HUES6 (cell line): ENCODE measurements at regions not wholly inside any gene's neighbourhood (a gene's known extent, or its start where the extent isn't known, plus 50 kb on each side); places are given as distances from the start of the nearest gene placed in this dataset.

Experiments
- H3K27ac ChIP-seq: 2 replicates; pipeline ENCODE4 v1.7.0; 2013; ENCODE audit warnings: low read depth, mild to moderate bottlenecking, low read length, inconsistent platforms
- H3K27me3 ChIP-seq: 2 replicates; pipeline ENCODE4 v1.6.1; 2013; ENCODE audit warnings: low read length; ENCODE audit not compliant: control insufficient read depth, insufficient read depth
- H3K36me3 ChIP-seq: 2 replicates; pipeline ENCODE4 v1.6.1; 2013; ENCODE audit warnings: low read length; ENCODE audit not compliant: control insufficient read depth, insufficient read depth
- H3K4me1 ChIP-seq: 2 replicates; pipeline ENCODE4 v1.6.1; 2013; ENCODE audit warnings: low read length; ENCODE audit not compliant: control insufficient read depth, insufficient read depth
- H3K4me3 ChIP-seq: 2 replicates; pipeline ENCODE4 v1.5.1; 2013; ENCODE audit warnings: low read depth, low read length
- H3K9ac ChIP-seq: one replicate; pipeline ENCODE4 v1.6.1; 2013; ENCODE audit warnings: mild to moderate bottlenecking, low read length
- H3K9me3 ChIP-seq: 2 replicates; pipeline ENCODE4 v1.6.1; 2013; ENCODE audit warnings: low read depth, low read length; ENCODE audit not compliant: control insufficient read depth, insufficient read depth

DNA sequence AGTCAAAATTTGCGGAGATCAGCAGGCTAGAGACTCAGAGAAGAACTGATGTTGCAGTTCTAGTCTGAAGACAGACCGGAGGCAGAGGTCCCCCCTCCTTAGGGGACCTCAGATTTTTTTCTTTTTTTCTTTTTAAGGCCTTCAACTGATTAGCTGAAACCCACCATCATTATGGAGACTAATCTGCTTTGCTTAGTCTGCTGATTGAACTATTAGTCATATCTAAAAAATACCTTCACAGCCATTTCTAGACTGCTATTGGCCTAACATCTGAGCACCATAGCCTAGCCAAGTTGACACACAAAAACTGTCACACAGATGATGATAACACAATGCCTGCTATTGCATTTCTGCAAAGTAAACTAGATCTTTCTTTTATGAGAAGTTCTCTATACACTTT, 141.1 kb upstream of the TNFAIP3 start:
- H3K9ac ChIP-seq: no peak overlapping the region
- H3K9me3 ChIP-seq: no peaks in the 10 kb centered on the region
- H3K27ac ChIP-seq: no peak overlapping the region
- no peaks in the 10 kb centered on the region for H3K4me1 ChIP-seq
- no peaks in the 10 kb centered on the region for H3K27me3 ChIP-seq
- no peak overlapping the region for H3K4me3 ChIP-seq
- H3K36me3 ChIP-seq: no peaks in the 10 kb centered on the region

DNA sequence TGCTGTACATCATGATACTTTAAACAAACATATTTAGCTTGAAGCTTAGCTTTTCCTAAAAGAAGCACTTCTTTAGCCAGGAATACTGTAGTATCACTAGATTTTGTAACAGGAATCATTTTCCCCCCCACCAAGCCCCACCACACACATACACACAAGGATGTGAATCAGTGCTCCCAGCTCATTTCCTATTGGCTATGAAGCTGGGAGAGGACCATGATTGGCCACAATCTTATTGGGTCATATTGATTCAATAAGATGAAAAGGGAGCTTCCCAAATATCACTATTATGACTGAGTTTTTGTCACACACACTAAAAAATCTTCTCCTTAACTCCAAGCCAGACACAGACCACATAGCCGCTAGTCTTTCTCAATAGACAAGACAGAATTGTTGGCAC, 140.5 kb upstream of the TNFAIP3 start:
- H3K36me3 ChIP-seq: no peaks in the 10 kb centered on the region
- H3K9me3 ChIP-seq: no peaks in the 10 kb centered on the region
- no peaks in the 10 kb centered on the region for H3K4me1 ChIP-seq
- H3K27ac ChIP-seq: no peak overlapping the region
- no peak overlapping the region for H3K4me3 ChIP-seq
- no peaks in the 10 kb centered on the region for H3K27me3 ChIP-seq
- H3K9ac ChIP-seq: no peak overlapping the region

DNA sequence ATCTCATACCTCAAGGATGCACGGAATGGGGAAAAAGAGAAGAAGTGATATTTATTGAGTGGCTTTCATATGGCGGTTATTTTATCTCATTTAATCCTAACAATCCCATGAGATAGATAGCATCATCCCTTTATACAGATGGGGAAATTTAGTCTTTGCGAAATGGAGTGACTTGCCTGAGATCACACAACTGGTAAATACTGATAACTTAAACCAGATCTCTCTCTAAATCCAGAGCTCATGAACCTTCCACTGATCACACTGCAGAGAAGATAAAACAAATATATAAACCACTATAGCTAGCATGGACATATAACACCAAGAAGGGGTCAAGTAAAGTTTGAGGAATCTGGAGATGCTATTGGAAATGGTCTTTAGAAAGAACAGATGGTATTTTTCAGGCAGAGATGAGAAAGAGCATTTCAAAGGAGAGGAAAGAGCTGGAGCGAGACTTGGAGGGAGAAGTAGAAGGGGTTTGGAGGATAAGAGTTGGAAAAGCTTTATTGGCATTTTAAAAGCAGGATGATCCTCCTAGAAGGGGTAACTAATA, 139.8 kb upstream of the TNFAIP3 start:
- Histone ChIP-seq H3K9ac (no peak overlapping the region), H3K27ac (no peak overlapping the region), H3K9me3 (no peaks in the 10 kb centered on the region), H3K4me3 (no peak overlapping the region), H3K36me3 (no peaks in the 10 kb centered on the region), H3K4me1 (no peaks in the 10 kb centered on the region), H3K27me3 (no peaks in the 10 kb centered on the region)

DNA sequence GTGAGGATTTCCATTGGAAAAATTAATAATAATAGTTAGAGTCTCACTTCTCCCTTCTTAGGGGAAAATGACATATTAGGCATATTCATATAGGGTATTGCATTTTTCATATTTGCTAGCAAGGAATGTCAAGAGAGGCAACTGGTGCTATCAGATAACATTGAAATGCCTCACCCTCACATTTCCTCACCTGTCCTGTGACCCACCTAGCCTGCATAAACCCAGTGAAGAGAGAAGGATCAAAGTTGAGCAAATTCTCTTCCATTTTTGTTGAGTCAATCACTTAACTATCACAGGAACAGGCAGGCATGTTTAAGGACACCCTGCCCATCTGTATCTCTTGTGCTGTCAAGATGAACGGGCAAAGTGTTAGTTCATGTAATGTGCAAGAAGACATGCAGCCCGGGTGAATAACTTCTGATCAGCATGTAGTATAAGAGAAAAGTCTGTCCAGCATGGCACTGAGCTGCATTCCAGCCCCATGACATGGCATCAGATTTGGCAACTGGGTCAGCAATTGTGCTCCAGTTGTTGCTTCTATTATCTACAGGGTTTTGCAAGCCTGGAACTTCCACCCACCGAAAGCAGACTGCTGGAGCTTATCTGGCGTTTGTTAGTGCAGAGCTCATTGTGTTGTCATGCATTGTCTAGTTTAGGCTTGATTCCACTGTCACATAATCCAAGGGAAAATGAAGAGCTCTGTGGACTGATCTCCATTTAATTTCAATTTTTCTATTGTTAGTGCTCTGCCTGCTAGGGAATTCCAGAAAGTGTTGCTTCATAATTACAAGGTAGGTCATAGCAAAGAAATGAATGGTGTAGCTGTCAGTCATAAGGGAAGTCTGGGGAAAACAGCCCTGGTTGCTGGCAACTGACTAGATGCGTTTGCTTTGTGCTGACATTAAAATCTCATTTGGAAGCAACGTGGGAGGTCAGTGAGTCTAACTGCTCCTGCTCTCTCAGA, 138.4 kb upstream of the TNFAIP3 start:
- H3K27ac ChIP-seq: no peak overlapping the region

DNA sequence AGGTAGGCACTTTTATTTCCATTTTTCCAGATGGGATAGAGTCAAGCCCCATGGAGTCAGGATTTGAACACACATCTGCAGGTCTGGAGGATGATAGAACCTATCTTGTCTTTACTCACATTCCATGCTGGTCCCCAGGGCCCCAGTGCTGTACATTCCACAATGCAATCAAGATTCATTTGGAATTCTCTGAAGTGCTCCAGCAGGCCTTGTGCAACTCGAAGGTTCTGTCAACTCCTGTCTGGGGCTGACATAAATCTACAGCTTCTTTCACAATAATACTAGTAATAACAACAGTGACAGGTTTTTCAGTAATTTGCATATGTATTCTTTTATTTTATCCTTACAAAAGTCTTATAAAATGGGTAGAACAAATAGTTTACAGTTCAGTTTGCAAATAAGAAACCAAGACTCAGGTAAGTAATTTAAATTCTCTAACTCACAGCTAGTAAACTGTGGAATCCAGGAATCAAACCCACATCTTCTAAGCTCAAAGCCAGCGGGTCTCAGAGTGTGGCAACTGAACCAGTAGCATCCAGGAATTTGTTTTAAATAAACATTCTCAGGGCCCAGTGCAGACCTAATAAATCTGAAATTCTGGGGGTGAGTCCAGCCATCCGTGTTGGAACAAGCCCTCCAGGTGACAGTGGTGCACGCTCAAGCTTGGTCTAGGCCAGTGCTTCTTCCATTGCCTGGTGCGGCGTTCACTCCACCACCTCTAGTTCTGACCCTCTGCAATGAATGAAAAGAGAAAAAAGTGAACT, 137.0 kb upstream of the TNFAIP3 start:
- Histone ChIP-seq H3K27me3 (no peaks in the 10 kb centered on the region), H3K27ac (no peak overlapping the region)

More for the DNA sequence above, 138.4 kb upstream of the TNFAIP3 start:
- Histone ChIP-seq H3K4me3 (no peak overlapping the region), H3K27me3 (no peaks in the 10 kb centered on the region), H3K36me3 (no peaks in the 10 kb centered on the region), H3K9ac (no peak overlapping the region), H3K9me3 (no peaks in the 10 kb centered on the region), H3K4me1 (no peaks in the 10 kb centered on the region)

DNA sequence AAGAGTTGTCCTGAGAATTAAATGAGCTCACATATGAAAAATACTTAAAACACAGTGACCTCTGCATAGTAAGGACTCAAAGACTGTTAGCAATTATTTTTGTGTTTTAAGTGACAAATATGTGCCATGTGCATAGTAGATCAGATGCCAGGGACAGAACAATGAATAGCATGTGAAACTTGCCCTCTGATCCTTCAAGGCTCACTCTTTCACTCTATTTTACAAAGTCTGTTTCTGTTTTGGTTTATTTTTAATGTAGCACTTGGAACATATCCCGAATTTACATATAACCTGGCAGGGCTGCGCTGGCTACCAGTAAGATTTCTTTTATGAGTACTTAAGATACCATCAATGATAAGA, 135.5 kb upstream of the TNFAIP3 start:
- H3K27me3 ChIP-seq: no peaks in the 10 kb centered on the region
- no peaks in the 10 kb centered on the region for H3K9me3 ChIP-seq
- no peak overlapping the region for H3K4me3 ChIP-seq
- no peak overlapping the region for H3K9ac ChIP-seq
- H3K27ac ChIP-seq: no peak overlapping the region
- no peaks in the 10 kb centered on the region for H3K4me1 ChIP-seq
- no peaks in the 10 kb centered on the region for H3K36me3 ChIP-seq

More for the DNA sequence above, 137.0 kb upstream of the TNFAIP3 start:
- Histone ChIP-seq H3K4me1 (no peaks in the 10 kb centered on the region), H3K9me3 (no peaks in the 10 kb centered on the region), H3K36me3 (no peaks in the 10 kb centered on the region), H3K9ac (no peak overlapping the region), H3K4me3 (no peak overlapping the region)

DNA sequence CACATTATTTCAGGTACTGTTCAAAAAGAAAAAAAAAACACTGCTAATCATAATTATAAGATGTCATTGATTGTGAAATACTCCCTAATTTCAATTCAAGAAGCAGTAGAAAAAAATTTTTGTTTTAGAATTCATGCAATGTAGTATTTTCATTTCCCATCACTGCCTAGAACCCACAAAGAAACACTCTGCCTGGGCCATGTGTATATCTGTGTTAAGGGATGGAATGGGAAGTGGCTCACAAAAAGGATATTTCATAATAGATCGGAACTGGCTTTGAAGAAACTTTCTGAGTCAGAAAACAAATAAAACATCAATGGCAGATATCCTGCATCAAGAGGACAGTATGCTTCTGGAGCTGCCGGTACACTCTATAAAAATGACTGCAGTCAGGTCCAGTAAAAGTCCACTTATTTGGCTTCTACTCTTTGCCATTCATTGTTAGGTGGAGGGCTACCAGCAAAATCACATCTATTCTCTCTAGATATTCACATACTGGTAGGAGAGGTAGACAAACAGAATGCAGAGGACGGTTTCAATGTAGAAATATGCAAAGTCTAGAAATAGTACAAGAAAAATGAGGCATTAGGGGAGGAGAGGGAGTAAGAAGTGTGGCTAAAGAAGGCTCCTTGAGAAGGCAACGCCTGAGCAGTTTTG, 135.0 kb upstream of the TNFAIP3 start:
- Histone ChIP-seq H3K4me3 (no peak overlapping the region), H3K36me3 (no peaks in the 10 kb centered on the region), H3K4me1 (no peaks in the 10 kb centered on the region), H3K27me3 (no peaks in the 10 kb centered on the region), H3K27ac (no peak overlapping the region), H3K9me3 (no peaks in the 10 kb centered on the region), H3K9ac (no peak overlapping the region)

DNA sequence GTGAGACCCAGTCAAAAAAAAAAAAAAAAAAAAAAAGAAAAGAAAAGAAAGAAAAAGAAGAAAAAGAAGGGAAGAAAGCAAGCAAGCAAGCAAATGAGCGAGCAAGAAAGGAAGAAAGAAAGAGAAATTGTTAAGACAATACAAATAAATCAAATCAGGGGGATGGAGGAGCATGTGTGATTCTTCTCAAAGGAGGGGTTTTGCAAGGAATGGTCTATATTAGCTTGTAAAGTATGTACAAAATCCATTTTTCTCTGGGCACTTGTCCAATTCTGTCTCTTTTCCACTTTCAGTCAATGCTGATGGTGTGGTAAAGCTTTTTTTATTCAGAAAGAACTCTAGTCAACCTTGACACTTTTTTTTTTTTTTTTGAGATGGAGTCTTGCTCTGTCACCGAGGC, 133.7 kb upstream of the TNFAIP3 start:
- no peaks in the 10 kb centered on the region for H3K9me3 ChIP-seq
- H3K4me3 ChIP-seq: no peak overlapping the region
- no peaks in the 10 kb centered on the region for H3K36me3 ChIP-seq
- H3K4me1 ChIP-seq: no peaks in the 10 kb centered on the region
- no peak overlapping the region for H3K9ac ChIP-seq
- H3K27ac ChIP-seq: no peak overlapping the region
- no peaks in the 10 kb centered on the region for H3K27me3 ChIP-seq

DNA sequence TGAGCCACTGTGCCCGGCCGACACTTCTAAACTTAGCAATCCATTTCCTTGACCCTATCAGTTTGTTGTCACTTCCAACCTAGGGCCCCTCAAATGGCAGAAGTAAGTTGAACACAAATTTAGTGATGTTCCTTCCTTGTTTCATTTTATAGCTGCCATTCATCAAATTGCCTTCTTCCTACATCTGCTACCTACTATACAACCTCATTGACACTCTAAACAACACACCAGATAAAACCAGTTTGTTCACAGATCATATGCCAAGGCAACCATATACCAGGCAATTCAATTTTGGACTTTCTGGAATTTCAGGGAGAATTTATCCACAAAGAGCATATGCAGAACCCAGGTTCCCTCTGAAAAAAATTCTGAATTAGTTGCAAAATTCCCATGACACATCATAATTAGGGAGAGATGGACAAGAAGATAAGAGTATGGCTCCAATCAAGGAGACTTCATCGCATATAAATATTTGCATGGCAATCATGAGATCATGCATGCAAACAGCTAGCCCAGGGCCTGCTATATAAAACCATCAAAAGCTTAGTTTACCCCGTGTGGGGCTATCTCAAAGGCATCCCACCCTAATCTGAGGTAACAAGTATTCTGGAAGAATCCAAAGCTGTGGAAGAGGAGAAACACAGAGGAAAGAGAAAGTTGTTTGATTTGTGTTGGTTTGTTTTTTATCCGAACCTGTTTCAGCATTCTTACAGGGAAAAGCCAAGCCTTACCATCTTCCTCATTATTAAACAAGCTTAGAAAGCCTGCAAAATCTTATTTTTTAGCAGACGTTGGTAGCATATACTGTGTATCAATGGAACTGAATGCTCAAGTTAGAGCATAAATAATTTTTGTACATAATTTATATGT, 132.8 kb upstream of the TNFAIP3 start:
- Histone ChIP-seq H3K27me3 (no peaks in the 10 kb centered on the region), H3K9ac (no peak overlapping the region), H3K36me3 (no peaks in the 10 kb centered on the region), H3K9me3 (no peaks in the 10 kb centered on the region), H3K4me1 (no peaks in the 10 kb centered on the region), H3K27ac (no peak overlapping the region), H3K4me3 (no peak overlapping the region)

DNA sequence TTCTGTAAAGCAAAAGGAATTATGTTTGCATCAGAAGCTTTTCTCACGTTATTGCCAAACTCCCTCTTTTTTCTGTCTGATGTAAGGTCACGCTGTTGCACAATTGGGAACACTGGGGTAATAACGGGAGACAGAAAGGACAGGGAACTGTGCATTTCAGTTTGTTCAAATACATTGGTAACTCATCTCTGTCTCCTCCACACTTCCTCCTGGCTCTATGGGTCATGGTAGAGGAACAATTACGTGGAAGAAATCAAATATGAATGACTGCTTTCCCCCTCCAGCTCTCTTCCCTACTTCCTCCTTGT, 132.2 kb upstream of the TNFAIP3 start:
- no peaks in the 10 kb centered on the region for H3K9me3 ChIP-seq
- H3K4me1 ChIP-seq: no peaks in the 10 kb centered on the region
- H3K27me3 ChIP-seq: no peaks in the 10 kb centered on the region
- H3K36me3 ChIP-seq: no peaks in the 10 kb centered on the region
- no peak overlapping the region for H3K4me3 ChIP-seq
- no peak overlapping the region for H3K27ac ChIP-seq
- H3K9ac ChIP-seq: no peak overlapping the region
